A549 (cell line): ENCODE measurements at regions not wholly inside any gene's neighbourhood (a gene's known extent, or its start where the extent isn't known, plus 50 kb on each side); places are given as distances from the start of the nearest gene placed in this dataset.

Source experiments
- ATAC-seq, 2 experiments: fragments of 200-7000 bp in 1 of 2; fragments of >200 bp in 1 of 2; cut with Nextera tagmentation in 1 of 2; cut with Tn5 transposase in 1 of 2; 3 replicates each; pipeline versions ENCODE4 v1.8.0 to v1.9.1; 2018 to 2020; ENCODE audit warnings: mild to moderate bottlenecking in 1 of 2, moderate library complexity in 1 of 2
- CTCF ChIA-PET: fragments of 300-600 bp; sonication (Branson Sonifier 250); formaldehyde crosslinking; extraction: SDS; loops from one replicate; lab custom pipeline; 2021; ENCODE audit warnings: antibody characterized with exemption, inconsistent platforms; lab: Yijun Ruan, JAX
- POLR2A ChIA-PET: fragments of 350-600 bp; formaldehyde crosslinking; extraction: SDS; loops from one replicate; lab custom pipeline; 2021; ENCODE audit warnings: antibody characterized with exemption, inconsistent platforms; lab: Yijun Ruan, JAX
- DNase-seq, 2 experiments: peaks; one replicate each; pipeline versions ENCODE4 v3.0.0 to v3.0.0-alpha.2; 2011 to 2016; ENCODE audit warnings: low read depth in 1 of 2, low spot score in 1 of 2
- FAIRE-seq: peaks from 2 replicates; lab custom pipeline; 2011; peaks lifted over from hg19 to GRCh38; lab: Jason Lieb, UNC
- H3K27ac ChIP-seq, 2 experiments: fragments of >200 bp; sonication (Bioruptor Twin); formaldehyde crosslinking; 3 replicates each; pipeline ENCODE4 v1.5.1; 2016 to 2017
- H3K4me1 ChIP-seq: fragments of >200 bp; sonication (Bioruptor Twin); formaldehyde crosslinking; 3 replicates; pipeline ENCODE4 v1.6.1; 2016
- H3K4me2 ChIP-seq: fragments of >200 bp; sonication (Bioruptor Twin); formaldehyde crosslinking; 3 replicates; pipeline ENCODE4 v1.6.1; 2016
- H3K4me3 ChIP-seq: fragments of >200 bp; sonication (Bioruptor Twin); formaldehyde crosslinking; 3 replicates; pipeline ENCODE4 v1.5.1; 2016
- H3K9me3 ChIP-seq: fragments of >200 bp; sonication (Bioruptor Twin); formaldehyde crosslinking; 3 replicates; pipeline ENCODE4 v1.6.1; 2016
- CBX2 ChIP-seq: fragments of 200-600 bp; sonication (generic); IDR thresholded peaks from 2 replicates; pipeline ENCODE4 v1.6.1; 2016; ENCODE audit warnings: low read depth, mild to moderate bottlenecking, borderline replicate concordance
- CBX8 ChIP-seq: fragments of 200-600 bp; sonication (generic); IDR thresholded peaks from 2 replicates; pipeline ENCODE4 v1.6.1; 2016
- CEBPB ChIP-seq, 2 experiments: fragments of >200 bp in 1 of 2; sonication (Bioruptor Twin) in 1 of 2; formaldehyde crosslinking in 1 of 2; IDR thresholded peaks; 2 replicates each; pipeline ENCODE4 v1.6.1; 2012 to 2016
- CTCF ChIP-seq: fragments of >200 bp; sonication (Bioruptor Twin); formaldehyde crosslinking; IDR thresholded peaks from 3 replicates; pipeline ENCODE4 v1.5.1; 2016
- EP300 ChIP-seq, 2 experiments: fragments of >200 bp; sonication (Bioruptor Twin); formaldehyde crosslinking; IDR thresholded peaks; 2 replicates in 1 of 2; 3 replicates in 1 of 2; pipeline ENCODE4 v1.6.1; 2016 to 2017
- FOXS1 ChIP-seq: fragments of 250-450 bp; sonication (Bioruptor Pico); IDR thresholded peaks from 2 replicates; pipeline ENCODE4 v1.5.0; 2020; ENCODE audit warnings: mild to moderate bottlenecking, moderate library complexity
- HES2 ChIP-seq: fragments of >200 bp; sonication (Bioruptor Twin); formaldehyde crosslinking; IDR thresholded peaks from 2 replicates; pipeline ENCODE4 v1.6.1; 2016
- HEYL ChIP-seq: fragments of 250-450 bp; sonication (Bioruptor Pico); IDR thresholded peaks from 2 replicates; pipeline ENCODE4 v1.8.0; 2021; ENCODE audit warnings: mild to moderate bottlenecking, moderate library complexity
- HOXB5 ChIP-seq: fragments of 250-450 bp; sonication (Bioruptor Pico); IDR thresholded peaks from 2 replicates; pipeline ENCODE4 v1.5.0; 2020; ENCODE audit warnings: mild to moderate bottlenecking, moderate library complexity
- JUNB ChIP-seq: fragments of >200 bp; sonication (Bioruptor Twin); formaldehyde crosslinking; IDR thresholded peaks from 2 replicates; pipeline ENCODE4 v1.6.1; 2016
- NPAS2 ChIP-seq: fragments of 250-450 bp; sonication (Bioruptor Pico); IDR thresholded peaks from 2 replicates; pipeline ENCODE4 v1.8.0; 2022; ENCODE audit warnings: mild to moderate bottlenecking, moderate library complexity, borderline replicate concordance
- POLR2A ChIP-seq: IDR thresholded peaks from 2 replicates; pipeline ENCODE4 v1.6.1; 2012; ENCODE audit warnings: mild to moderate bottlenecking, low read length
- RCOR1 ChIP-seq: fragments of 150-350 bp; IDR thresholded peaks from 2 replicates; pipeline ENCODE4 v1.6.1; 2014; ENCODE audit warnings: antibody characterized with exemption, low read length, low read depth
- SREBF2 ChIP-seq: fragments of 450-650 bp; IDR thresholded peaks from 2 replicates; pipeline ENCODE4 v1.6.1; 2014; ENCODE audit warnings: mild to moderate bottlenecking, moderate library complexity
- ZC3H11A ChIP-seq: fragments of 450-650 bp; IDR thresholded peaks from 2 replicates; pipeline ENCODE4 v1.6.1; 2014; ENCODE audit warnings: antibody characterized with exemption, mild to moderate bottlenecking
- ZFP36 ChIP-seq: fragments of 450-650 bp; IDR thresholded peaks from 2 replicates; pipeline ENCODE4 v1.6.1; 2014; ENCODE audit warnings: borderline replicate concordance; ENCODE audit not compliant: partially characterized antibody
- ZNF302 ChIP-seq: fragments of 250-450 bp; sonication (Bioruptor Pico); IDR thresholded peaks from 2 replicates; pipeline ENCODE4 v1.9.0; 2021; ENCODE audit warnings: inconsistent platforms, mild to moderate bottlenecking, moderate library complexity
- WGBS: methylation state at CpG from one replicate; pipeline ENCODE4 v1.1.6; 2017; ENCODE audit errors: missing lambda C conversion rate; 5-methylcytosine and 5-hydroxymethylcytosine counted together
- TF ChIP-seq, protein P1 (sequence below): fragments of 150-350 bp; IDR thresholded peaks from 2 replicates; pipeline ENCODE4 v1.6.1; 2014; ENCODE audit warnings: low read depth, mild to moderate bottlenecking, low read length

GRCh38 chr21:38952890-38953289 lies 147.2 kb downstream of the ETS2 start:
- ChIA-PET CTCF (no interaction called here), POLR2A (no interaction called here)
- Histone ChIP-seq H3K9me3 (peaks cover 4% of the 10 kb centered on the region; the same call in 1 of the 3 replicates), H3K4me3 (no peak overlapping the region), H3K4me2 (no peak overlapping the region), H3K27ac (no peak overlapping the region), H3K4me1 (peaks cover 25% of the 10 kb centered on the region)
- ATAC-seq: no peak
- no peak for FAIRE-seq
- no peak for TF ChIP-seq EP300 (IDR thresholded peaks at IDR 0.05)
- TF ChIP-seq ZC3H11A: no peak
- no peak for TF ChIP-seq HES2
- TF ChIP-seq, all 56 proteins: peak for 0
- 78% methylated on average over 3 of the region's 3 CpGs for WGBS
- DNase-seq: no peak

DNA sequence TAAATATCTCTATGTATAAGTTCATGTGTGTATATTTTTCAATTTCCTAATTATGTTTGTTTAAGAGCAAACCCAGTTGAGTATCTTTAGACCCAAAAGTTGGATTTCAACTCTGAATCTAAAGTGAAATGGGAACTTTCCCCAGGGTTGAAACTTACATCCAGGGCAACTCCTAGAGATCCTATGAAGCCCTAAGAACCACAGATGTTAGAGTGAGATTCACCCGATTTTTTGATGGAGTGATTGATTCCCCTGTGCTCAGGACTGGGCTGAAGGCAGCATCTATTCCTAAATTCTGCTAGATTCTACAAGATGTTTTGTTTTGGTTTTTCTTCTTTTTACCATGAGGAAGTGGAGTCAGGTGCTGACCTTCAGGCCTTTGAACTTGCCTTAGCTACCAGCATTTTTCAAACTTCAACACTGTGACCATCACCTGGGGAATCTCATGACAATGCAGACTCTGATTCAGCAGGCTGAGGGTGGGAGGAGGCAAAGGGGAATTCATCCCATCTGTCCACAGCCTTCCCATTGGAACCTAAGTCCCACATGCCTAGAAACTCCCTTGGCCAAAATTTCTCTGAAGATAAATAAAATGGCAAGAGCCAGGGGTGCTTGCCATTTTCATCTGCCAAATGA lies 145.5 kb downstream of the ETS2 start:
- WGBS: 33% methylated on average over 1 of the region's 1 CpG
- ATAC-seq: no peak
- peaks cover 4% of the 10 kb centered on the region; the same call in 1 of the 3 replicates for H3K9me3 ChIP-seq
- TF ChIP-seq SREBF2: no peak
- no peak for TF ChIP-seq POLR2A
- no peak for TF ChIP-seq HES2
- TF ChIP-seq NPAS2: no peak
- no peak for TF ChIP-seq CTCF
- no peak for TF ChIP-seq FOXS1 (CRISPR knock-in tag)
- TF ChIP-seq HOXB5 (CRISPR knock-in tag): no peak
- TF ChIP-seq, all 56 proteins: peak for 0
- no peak overlapping the region for H3K4me3 ChIP-seq
- peak overlapping the region; percentile 32 to 59 for H3K27ac ChIP-seq
- POLR2A ChIA-PET: no interaction called here
- CTCF ChIA-PET: no interaction called here
- DNase-seq (peak in 1 of 2 experiments; percentile 10), FAIRE-seq (no peak)
- H3K4me1 ChIP-seq: peaks cover 19% of the 10 kb centered on the region
- H3K4me2 ChIP-seq: peak overlapping the region; percentile 38; the same call in 2 of the 3 replicates

- ChIA-PET POLR2A (no interaction called here), CTCF (no interaction called here)
- FAIRE-seq (no peak), ATAC-seq (0 out of 6 replicates have a peak, but pooled peaks of 1 of the 2 experiments have one; percentile 47), DNase-seq (peak in 1 of 2 experiments; percentile 33)
- Histone ChIP-seq H3K9me3 (peaks cover 4% of the 10 kb centered on the region; the same call in 1 of the 3 replicates), H3K4me1 (peaks cover 16% of the 10 kb centered on the region), H3K4me2 (peak overlapping the region; percentile 38; the same call in 2 of the 3 replicates), H3K27ac (peak overlapping the region; percentile 59 to 62; a peak in 5 of 6 replicates), H3K4me3 (no peak overlapping the region)
- WGBS: 5% methylated on average over 4 of the region's 4 CpGs
- TF ChIP-seq HOXB5 (CRISPR knock-in tag) (no peak), JUNB (peak; percentile 25; the same call in 1 of the 2 replicates), ZNF302 (no peak), ZFP36 (no peak), HEYL (no peak), CBX2 (no peak), CEBPB (IDR thresholded peaks at IDR 0.05) (peak; percentile 69 to 70; a peak in 2 of 4 replicates), CBX8 (no peak), RCOR1 (no peak)
- TF ChIP-seq, protein P1, sequence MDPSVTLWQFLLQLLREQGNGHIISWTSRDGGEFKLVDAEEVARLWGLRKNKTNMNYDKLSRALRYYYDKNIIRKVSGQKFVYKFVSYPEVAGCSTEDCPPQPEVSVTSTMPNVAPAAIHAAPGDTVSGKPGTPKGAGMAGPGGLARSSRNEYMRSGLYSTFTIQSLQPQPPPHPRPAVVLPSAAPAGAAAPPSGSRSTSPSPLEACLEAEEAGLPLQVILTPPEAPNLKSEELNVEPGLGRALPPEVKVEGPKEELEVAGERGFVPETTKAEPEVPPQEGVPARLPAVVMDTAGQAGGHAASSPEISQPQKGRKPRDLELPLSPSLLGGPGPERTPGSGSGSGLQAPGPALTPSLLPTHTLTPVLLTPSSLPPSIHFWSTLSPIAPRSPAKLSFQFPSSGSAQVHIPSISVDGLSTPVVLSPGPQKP: no peak
These were observed 144.8 kb downstream of the ETS2 start for GRCh38 chr21:38950435-38951094.
